NCI-H2029 (cell line): ENCODE measurements at regions not wholly inside any gene's neighbourhood (a gene's known extent, or its start where the extent isn't known, plus 50 kb on each side); places are given as distances from the start of the nearest gene placed in this dataset.
"Not testable (repeated sequence)": the region's sequence is repeated elsewhere in the genome, so short reads cannot be mapped to it uniquely, and the experiment has no call there.

Experiments
- DNase-seq: peaks from one replicate; lab custom pipeline; 2025; lab: John Stamatoyannopoulos, UW

- not testable (repeated sequence) for DNase-seq
Observed at GRCh38 chr6:86731631-86732030, 205.7 kb upstream of the HTR1E start.

DNA sequence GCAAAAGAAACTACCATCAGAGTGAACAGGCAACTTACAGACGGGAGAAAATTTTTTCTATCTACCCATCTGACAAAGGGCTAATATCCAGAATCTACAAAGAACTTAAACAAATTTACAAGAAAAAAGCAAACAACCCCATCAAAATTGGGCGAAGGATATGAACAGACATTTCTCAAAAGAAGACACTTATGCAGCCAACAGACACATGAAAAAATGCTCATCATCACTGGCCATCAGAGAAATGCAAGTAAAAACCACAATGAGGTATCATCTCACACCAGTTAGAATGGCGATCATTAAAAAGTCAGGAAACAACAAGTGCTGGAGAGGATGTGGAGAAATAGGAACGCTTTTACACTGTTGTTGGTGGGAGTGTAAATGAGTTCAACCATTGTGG is 206.6 kb upstream of the HTR1E start:
- DNase-seq, result not testable (repeated sequence)

GRCh38 chr6:86730216-86730615 is 207.1 kb upstream of the HTR1E start:
- no peak for DNase-seq

GRCh38 chr6:86728976-86729375 is 208.4 kb upstream of the HTR1E start:
- DNase-seq, result no peak

GRCh38 chr6:86724695-86725094 is 212.6 kb upstream of the HTR1E start:
- DNase-seq, result no peak

DNA sequence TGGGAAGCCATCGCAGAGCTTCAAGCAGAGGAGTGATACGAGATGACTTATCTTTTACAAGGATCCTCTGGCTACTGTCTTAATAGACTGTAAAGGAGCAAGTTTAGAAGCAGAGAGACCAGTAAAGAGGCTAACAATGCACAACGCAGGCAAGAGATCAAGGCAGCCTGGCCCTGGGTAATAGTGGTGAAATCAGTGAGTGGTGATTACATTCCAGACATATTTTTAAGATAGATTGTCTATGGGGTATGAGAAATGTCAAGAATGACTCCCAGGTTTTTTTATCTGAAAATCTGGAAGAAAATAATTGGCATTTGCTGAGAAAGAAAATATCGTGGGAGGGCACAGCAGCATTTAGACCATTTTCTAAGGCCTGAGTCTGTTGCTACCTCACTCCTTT is 213.6 kb upstream of the HTR1E start:
- no peak for DNase-seq

DNA sequence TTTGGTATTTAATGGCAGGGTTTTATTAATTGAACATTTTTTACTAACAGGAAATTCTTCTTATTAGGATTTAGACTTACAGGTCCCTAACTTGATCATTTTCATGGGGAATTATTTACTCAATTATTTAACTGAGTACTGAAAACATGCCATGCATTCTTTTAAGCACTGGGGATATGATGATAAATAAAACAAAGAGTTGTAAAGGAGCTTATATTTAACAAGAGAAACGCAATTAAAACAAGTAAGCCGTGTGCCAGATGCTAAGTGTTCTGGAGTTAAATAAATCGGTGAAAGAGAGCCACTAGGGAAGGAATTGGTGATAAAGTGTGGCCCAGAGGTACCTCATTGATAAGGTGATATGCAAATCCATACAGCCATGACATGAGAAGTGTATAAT is 214.2 kb upstream of the HTR1E start:
- no peak for DNase-seq

GRCh38 chr6:86722131-86722530 is 215.2 kb upstream of the HTR1E start:
- DNase-seq, result no peak

- no peak for DNase-seq
Observed at GRCh38 chr6:86715676-86716075, 221.7 kb upstream of the HTR1E start.

DNA sequence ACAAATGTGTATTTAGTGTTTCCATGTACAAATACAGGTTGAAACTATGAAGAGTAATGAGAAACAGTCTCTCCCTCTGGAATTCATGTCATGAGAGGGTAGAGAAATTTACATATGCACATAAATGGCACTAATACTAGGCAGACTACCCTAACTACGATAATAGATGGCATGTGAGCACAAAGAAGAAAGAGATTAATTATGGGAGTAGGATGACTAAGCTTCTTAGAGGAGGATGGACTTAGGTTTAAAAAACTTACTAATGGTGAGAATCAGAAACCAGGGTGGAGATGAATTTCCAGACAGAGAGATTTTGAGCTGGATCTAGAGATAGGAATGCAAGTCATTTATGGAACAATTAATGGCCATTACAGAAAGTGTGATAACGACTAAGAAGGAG is 225.3 kb upstream of the HTR1E start:
- no peak for DNase-seq

GRCh38 chr6:86707545-86708120 is 229.7 kb upstream of the HTR1E start:
- no peak for DNase-seq

DNA sequence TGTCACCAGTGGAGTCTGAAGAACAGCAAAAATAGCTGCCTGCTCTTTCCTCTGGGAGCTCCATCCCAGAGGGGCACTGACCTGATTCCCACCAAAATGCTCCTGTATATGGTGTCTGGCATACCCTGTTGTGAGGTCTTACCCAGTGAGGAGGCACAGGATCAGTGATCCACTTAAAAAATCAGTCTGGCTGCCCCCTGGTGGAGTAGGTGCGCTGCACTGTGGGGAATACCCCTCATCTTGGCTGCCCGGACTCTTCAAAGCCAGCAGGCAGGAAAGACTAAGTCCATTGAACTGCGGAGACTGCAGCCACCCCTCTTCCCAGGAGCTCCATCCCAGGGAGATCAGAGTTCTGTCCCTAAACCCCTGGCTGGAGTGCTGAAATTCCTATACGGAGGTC is 230.9 kb upstream of the HTR1E start:
- DNase-seq, result no peak

- DNase-seq, result not testable (repeated sequence)
Observed at GRCh38 chr6:86701228-86701627, 236.1 kb upstream of the HTR1E start.

- no peak for DNase-seq
Observed at GRCh38 chr6:86686496-86686895, 250.8 kb upstream of the HTR1E start.

DNA sequence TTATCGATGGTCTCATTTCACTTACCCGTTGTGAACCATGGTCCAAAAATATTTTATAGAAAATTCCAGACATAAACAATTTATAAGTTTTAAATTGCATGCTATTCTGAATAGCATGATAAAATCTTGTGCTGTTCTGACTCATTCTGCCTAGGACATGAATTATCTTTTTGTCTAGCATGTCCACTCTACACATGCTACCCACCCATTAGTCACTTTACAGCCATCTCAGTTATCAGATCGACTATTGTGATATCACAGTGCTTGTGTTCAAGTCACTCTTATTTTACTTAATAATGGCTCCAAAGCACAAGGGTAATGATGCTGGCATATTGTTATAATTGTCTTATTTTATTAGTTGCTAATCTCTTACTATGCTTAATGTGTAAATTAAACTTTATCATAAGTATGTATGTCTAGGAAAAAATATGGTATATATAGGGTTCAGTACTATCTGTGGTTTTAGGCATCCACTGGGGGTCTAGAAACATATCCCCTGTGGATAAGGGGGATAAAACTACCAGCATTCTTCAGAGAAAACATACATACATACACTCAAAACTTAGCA is 252.0 kb upstream of the HTR1E start:
- no peak for DNase-seq

DNA sequence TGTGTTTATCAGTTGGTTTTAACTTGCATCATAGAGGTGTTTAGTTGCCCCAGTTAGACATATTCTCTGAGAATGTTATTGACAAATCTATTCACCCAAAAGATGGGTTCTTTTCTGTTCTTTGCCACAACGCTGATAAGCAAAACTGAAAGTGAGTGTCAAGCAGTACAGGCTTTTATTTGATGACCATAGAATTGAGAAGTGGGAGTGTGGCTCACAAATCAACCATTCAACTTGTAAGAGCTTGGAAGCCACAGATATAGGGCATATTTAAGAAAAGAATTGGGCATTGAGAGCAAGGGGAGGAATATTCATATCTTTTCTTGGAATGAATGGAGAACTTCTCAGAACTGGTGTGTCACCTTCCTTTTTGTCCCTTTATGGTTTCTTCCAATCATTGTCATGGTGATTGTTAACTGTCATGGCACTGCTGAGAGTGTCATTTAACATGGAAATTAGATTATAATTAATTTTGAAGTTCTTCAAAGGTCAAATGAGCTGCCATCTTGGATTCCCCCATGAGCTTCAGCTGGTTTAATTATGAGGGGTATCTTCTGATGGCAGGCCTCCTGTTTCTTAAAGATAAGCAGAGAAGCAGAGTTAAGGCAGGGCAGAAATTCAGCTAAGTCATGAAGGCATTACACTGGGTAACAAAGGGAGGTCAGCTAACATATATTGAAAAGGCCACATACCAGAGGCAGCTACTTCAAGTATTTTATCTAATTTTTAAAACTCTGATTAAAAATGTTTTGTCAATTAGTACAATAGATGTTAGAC is 254.0 kb upstream of the HTR1E start:
- no peak for DNase-seq

GRCh38 chr6:86682297-86682696 is 255.0 kb upstream of the HTR1E start:
- DNase-seq, result no peak

- DNase-seq, result not testable (repeated sequence)
Observed at GRCh38 chr6:86681140-86681539, 256.2 kb upstream of the HTR1E start.

- DNase-seq, result not testable (repeated sequence)
Observed at GRCh38 chr6:86672125-86672524, 265.2 kb upstream of the HTR1E start.

- no peak for DNase-seq
Observed at GRCh38 chr6:86657192-86657591, 280.1 kb upstream of the HTR1E start.

- DNase-seq, result no peak
Observed at GRCh38 chr6:86629123-86629522, 308.2 kb upstream of the HTR1E start.

GRCh38 chr6:86619428-86619827 is 317.9 kb upstream of the HTR1E start:
- no peak for DNase-seq

- no peak for DNase-seq
Observed at GRCh38 chr6:86615299-86615698, 322.0 kb upstream of the HTR1E start.
